ENCODE measurements at regions not wholly inside any gene's neighbourhood (a gene's known extent, or its start where the extent isn't known, plus 50 kb on each side); places are given as distances from the start of the nearest gene placed in this dataset.

GRCh38 chr5:24854350-24854749 lies 209.6 kb upstream of the CDH10 start:
- no peak overlapping the region for H3K4me3 ChIP-seq (ENCODE audit: low read length)
- no peaks in the 10 kb centered on the region for H3K79me2 ChIP-seq (ENCODE audit: low read length)
- no peak overlapping the region for H3K9ac ChIP-seq (ENCODE audit: low read length)
- no TSS peak for BruUV-seq (replicated peaks)
- ATAC-seq (no peak), DNase-seq (peak; percentile 7)
- intact Hi-C loops (cut with micrococcal nuclease): no loop called here
- no peak overlapping the region for H2AFZ ChIP-seq (ENCODE audit: low read length)
- H3K27ac ChIP-seq (ENCODE audit: low read length): no peak overlapping the region
- H3K9me2 ChIP-seq (replicated peaks; ENCODE audit: low read length): no peaks in the 10 kb centered on the region
- ChIA-PET CTCF (no interaction called here), POLR2A (ENCODE audit: unreplicated experiment) (no interaction called here)
- H4K20me1 ChIP-seq (ENCODE audit: low read length): no peaks in the 10 kb centered on the region
- no peak for TF ChIP-seq EZH2phosphoT487 (IDR thresholded peaks at IDR 0.05; ENCODE audit: borderline replicate concordance, low read length)
- TF ChIP-seq CTCF (conservative IDR thresholded peaks at IDR 0.05; ENCODE audit: low read depth, low read length): no peak
- no peak for TF ChIP-seq EZH2 (IDR thresholded peaks at IDR 0.05; ENCODE audit: low read length, unreplicated experiment)
- H3K27me3 ChIP-seq (ENCODE audit: low read length): no peaks in the 10 kb centered on the region
- H3K36me3 ChIP-seq (ENCODE audit: low read depth, low read length): no peaks in the 10 kb centered on the region
- H3K4me1 ChIP-seq (ENCODE audit: insufficient read depth, low read length): no peaks in the 10 kb centered on the region
- no peak overlapping the region for H3K4me2 ChIP-seq (ENCODE audit: low read length)
- H3F3A ChIP-seq (ENCODE audit: low read length, unreplicated experiment): no peaks in the 10 kb centered on the region
- H3K9me3 ChIP-seq (ENCODE audit: low read length): no peaks in the 10 kb centered on the region

- Histone ChIP-seq H3K9me3 (ENCODE audit: low read length) (no peaks in the 10 kb centered on the region), H4K20me1 (ENCODE audit: low read length) (no peaks in the 10 kb centered on the region), H3K4me3 (ENCODE audit: low read length) (no peak overlapping the region), H3F3A (ENCODE audit: low read length, unreplicated experiment) (no peaks in the 10 kb centered on the region), H3K36me3 (ENCODE audit: low read depth, low read length) (no peaks in the 10 kb centered on the region), H3K9me2 (replicated peaks; ENCODE audit: low read length) (no peaks in the 10 kb centered on the region), H2AFZ (ENCODE audit: low read length) (no peak overlapping the region), H3K79me2 (ENCODE audit: low read length) (no peaks in the 10 kb centered on the region), H3K9ac (ENCODE audit: low read length) (no peak overlapping the region), H3K4me2 (ENCODE audit: low read length) (no peak overlapping the region), H3K27me3 (ENCODE audit: low read length) (no peaks in the 10 kb centered on the region), H3K4me1 (ENCODE audit: insufficient read depth, low read length) (no peaks in the 10 kb centered on the region), H3K27ac (ENCODE audit: low read length) (no peak overlapping the region)
- DNase-seq: no peak
- POLR2A ChIA-PET (ENCODE audit: unreplicated experiment): no interaction called here
- intact Hi-C loops (cut with micrococcal nuclease): no loop called here
- no peak for ATAC-seq
- no TSS peak for BruUV-seq (replicated peaks)
- TF ChIP-seq EZH2phosphoT487 (IDR thresholded peaks at IDR 0.05; ENCODE audit: borderline replicate concordance, low read length) (no peak), EZH2 (IDR thresholded peaks at IDR 0.05; ENCODE audit: low read length, unreplicated experiment) (no peak), CTCF (conservative IDR thresholded peaks at IDR 0.05; ENCODE audit: low read depth, low read length) (no peak)
- CTCF ChIA-PET: no interaction called here
Observed at GRCh38 chr5:24850926-24851486, 206.2 kb upstream of the CDH10 start.

GRCh38 chr5:24849210-24849609 lies 204.4 kb upstream of the CDH10 start:
- intact Hi-C loops (cut with micrococcal nuclease): no loop called here
- H3K27me3 ChIP-seq (ENCODE audit: low read length): no peaks in the 10 kb centered on the region
- H3K4me1 ChIP-seq (ENCODE audit: insufficient read depth, low read length): no peaks in the 10 kb centered on the region
- no peaks in the 10 kb centered on the region for H4K20me1 ChIP-seq (ENCODE audit: low read length)
- no peak overlapping the region for H2AFZ ChIP-seq (ENCODE audit: low read length)
- no peaks in the 10 kb centered on the region for H3F3A ChIP-seq (ENCODE audit: low read length, unreplicated experiment)
- no peak overlapping the region for H3K27ac ChIP-seq (ENCODE audit: low read length)
- no peak overlapping the region for H3K4me2 ChIP-seq (ENCODE audit: low read length)
- no TSS peak for BruUV-seq (replicated peaks)
- no peaks in the 10 kb centered on the region for H3K9me2 ChIP-seq (replicated peaks; ENCODE audit: low read length)
- ChIA-PET CTCF (no interaction called here), POLR2A (ENCODE audit: unreplicated experiment) (no interaction called here)
- no peak for TF ChIP-seq EZH2 (IDR thresholded peaks at IDR 0.05; ENCODE audit: low read length, unreplicated experiment)
- no peak for TF ChIP-seq CTCF (conservative IDR thresholded peaks at IDR 0.05; ENCODE audit: low read depth, low read length)
- TF ChIP-seq EZH2phosphoT487 (IDR thresholded peaks at IDR 0.05; ENCODE audit: borderline replicate concordance, low read length): no peak
- H3K9ac ChIP-seq (ENCODE audit: low read length): no peak overlapping the region
- H3K36me3 ChIP-seq (ENCODE audit: low read depth, low read length): no peaks in the 10 kb centered on the region
- H3K4me3 ChIP-seq (ENCODE audit: low read length): no peak overlapping the region
- DNase-seq (no peak), ATAC-seq (no peak)
- no peaks in the 10 kb centered on the region for H3K9me3 ChIP-seq (ENCODE audit: low read length)
- H3K79me2 ChIP-seq (ENCODE audit: low read length): no peaks in the 10 kb centered on the region
